Large intestine (tissue), 3 donors: ENCODE measurements at regions not wholly inside any gene's neighbourhood (a gene's known extent, or its start where the extent isn't known, plus 50 kb on each side); places are given as distances from the start of the nearest gene placed in this dataset.

ENCODE experiments used
- DNase-seq, 2 donors: peaks; one replicate each; pipeline versions ENCODE4 v3.0.0 to v3.0.0-alpha.2; 2013
- H3K27ac ChIP-seq: one replicate; pipeline ENCODE4 v1.5.1; 2013; ENCODE audit warnings: low read length
- H3K27me3 ChIP-seq: 2 replicates; pipeline ENCODE4 v1.6.1; 2013; ENCODE audit warnings: low read length; ENCODE audit not compliant: control insufficient read depth, insufficient read depth
- H3K36me3 ChIP-seq: 2 replicates; pipeline ENCODE4 v1.6.1; 2013; ENCODE audit warnings: low read length; ENCODE audit not compliant: control insufficient read depth, insufficient read depth
- H3K4me1 ChIP-seq: one replicate; pipeline ENCODE4 v1.6.1; 2013; ENCODE audit warnings: low read length; ENCODE audit not compliant: control insufficient read depth, insufficient read depth
- H3K4me3 ChIP-seq: one replicate; pipeline ENCODE4 v1.5.1; 2013; ENCODE audit warnings: low read length
- H3K9me3 ChIP-seq: one replicate; pipeline ENCODE4 v1.6.1; 2013; ENCODE audit warnings: mild to moderate bottlenecking, low read depth, low read length, moderate library complexity; ENCODE audit not compliant: control insufficient read depth
- WGBS: methylation state at CpG from one replicate; pipeline ENCODE4 v1.1.5; 2013; ENCODE audit warnings: low lambda C conversion rate; ENCODE audit not compliant: insufficient coverage; 5-methylcytosine and 5-hydroxymethylcytosine counted together

DNA sequence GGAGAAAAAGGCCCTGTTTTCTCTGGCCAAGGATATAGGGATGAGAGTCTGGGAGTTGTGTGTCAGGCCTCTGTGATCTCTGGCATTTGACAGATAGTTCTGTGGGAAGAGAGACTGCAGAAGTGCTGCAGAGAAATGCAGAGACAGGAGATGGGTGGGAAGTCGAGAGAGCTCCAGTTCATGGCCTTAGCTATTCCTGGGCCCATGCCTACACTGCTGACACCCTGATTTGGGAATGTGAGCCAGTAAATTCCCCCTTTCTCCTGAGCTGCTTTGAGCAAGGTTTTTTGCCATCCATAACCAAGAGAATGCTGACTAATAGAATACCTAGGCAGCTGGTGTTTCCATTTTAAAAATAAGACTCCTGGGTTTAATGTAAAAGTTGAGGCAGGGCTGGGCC lies 59.3 kb downstream of the EBLN2 start:
- Histone ChIP-seq H3K27me3 (no peaks in the 10 kb centered on the region), H3K27ac (no peak overlapping the region), H3K4me3 (no peak overlapping the region), H3K9me3 (no peaks in the 10 kb centered on the region), H3K4me1 (no peaks in the 10 kb centered on the region), H3K36me3 (no peaks in the 10 kb centered on the region)
- DNase-seq = no peak
- WGBS = 100% methylated on average over 1 of the region's 1 CpG

GRCh38 chr3:73121669-73122331 lies 60.3 kb downstream of the EBLN2 start:
- WGBS = no CpG with 5 or more reads among the region's 2 CpGs
- DNase-seq = no peak
- H3K4me1 ChIP-seq = no peaks in the 10 kb centered on the region
- no peaks in the 10 kb centered on the region for H3K36me3 ChIP-seq
- no peaks in the 10 kb centered on the region for H3K27me3 ChIP-seq
- H3K4me3 ChIP-seq = no peak overlapping the region
- no peak overlapping the region for H3K27ac ChIP-seq
- no peaks in the 10 kb centered on the region for H3K9me3 ChIP-seq

DNA sequence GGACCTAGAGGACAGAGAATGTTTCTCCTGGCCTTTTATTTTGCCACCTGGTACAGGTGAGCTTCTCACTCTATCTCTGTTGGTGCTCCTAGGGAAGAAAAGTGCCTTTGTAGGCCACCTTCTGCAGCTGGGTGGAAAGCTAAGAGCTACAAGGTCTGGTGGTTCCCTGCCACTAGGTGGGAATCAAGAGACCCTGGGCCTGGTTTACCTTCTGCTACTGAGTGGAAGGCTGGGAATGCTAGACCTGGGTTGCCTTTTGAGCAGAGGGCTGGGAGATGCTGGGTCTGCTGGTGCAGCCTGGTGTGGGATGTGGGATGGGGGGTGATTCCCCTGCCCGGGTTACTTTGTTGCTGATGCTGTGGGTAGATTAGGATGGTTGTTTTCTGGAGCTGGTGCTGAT lies 72.6 kb downstream of the EBLN2 start:
- no peak for DNase-seq
- Histone ChIP-seq H3K9me3 (peaks cover 3% of the 10 kb centered on the region), H3K27ac (no peak overlapping the region), H3K4me3 (no peak overlapping the region), H3K27me3 (no peaks in the 10 kb centered on the region), H3K36me3 (no peaks in the 10 kb centered on the region), H3K4me1 (no peaks in the 10 kb centered on the region)
- WGBS = no CpG with 5 or more reads among the region's 1 CpG

DNA sequence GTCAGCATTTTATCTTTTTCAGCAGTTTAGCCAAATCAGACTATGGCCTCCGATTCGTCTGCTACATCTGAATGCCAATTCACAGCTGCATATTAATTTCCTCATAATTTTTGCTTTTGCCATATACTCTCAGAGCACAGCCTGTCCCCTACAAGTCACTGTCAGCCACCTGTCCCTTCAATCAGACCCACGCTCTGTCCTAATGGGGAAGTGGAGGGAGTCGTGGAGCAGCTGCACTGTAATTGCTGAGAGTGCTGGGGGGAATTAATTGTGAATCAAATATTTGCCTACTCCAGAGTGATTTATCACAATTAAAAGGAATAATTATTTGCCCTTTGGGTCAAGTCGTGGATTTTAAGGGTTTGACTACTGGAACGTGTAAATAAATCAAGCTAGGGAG lies 75.5 kb downstream of the EBLN2 start:
- Histone ChIP-seq H3K9me3 (peaks cover 3% of the 10 kb centered on the region), H3K27ac (no peak overlapping the region), H3K4me3 (no peak overlapping the region), H3K36me3 (no peaks in the 10 kb centered on the region), H3K27me3 (no peaks in the 10 kb centered on the region), H3K4me1 (no peaks in the 10 kb centered on the region)
- 100% methylated on average over 2 of the region's 6 CpGs for WGBS
- no peak for DNase-seq

DNA sequence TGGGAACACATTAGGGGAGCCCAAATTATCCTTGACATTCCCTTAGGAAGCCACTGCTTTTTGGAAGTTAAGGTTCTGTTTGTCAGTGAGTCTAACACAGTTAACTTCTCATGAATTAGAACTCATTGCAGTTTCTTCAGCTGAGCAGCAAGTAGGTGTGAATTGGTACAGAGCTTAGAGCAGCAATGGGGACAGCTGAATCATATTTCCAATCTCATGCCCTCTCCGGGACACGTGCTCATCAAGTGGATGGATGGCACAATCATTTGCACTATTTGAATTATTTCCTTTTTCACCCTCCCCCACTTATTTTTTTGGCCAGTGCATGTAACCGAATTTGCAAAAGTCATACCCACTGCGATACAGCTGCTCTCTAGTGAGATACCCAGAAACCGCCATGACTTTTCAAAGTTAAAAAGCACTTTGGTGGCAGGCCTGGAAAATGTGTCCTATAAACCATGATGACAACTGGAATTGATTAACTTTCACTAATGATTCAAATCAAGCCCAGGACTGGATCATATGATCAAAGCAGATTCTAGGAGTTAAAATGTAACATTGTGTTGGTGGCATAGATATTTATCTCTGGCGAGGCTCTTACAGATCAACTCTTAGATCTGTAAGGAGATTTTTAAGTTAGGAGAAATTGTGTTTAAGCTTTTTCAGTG lies 76.4 kb downstream of the EBLN2 start:
- Histone ChIP-seq H3K9me3 (no peaks in the 10 kb centered on the region), H3K27ac (no peak overlapping the region), H3K36me3 (no peaks in the 10 kb centered on the region), H3K27me3 (no peaks in the 10 kb centered on the region), H3K4me3 (no peak overlapping the region), H3K4me1 (no peaks in the 10 kb centered on the region)
- no CpG with 5 or more reads among the region's 6 CpGs for WGBS
- no peak for DNase-seq

DNA sequence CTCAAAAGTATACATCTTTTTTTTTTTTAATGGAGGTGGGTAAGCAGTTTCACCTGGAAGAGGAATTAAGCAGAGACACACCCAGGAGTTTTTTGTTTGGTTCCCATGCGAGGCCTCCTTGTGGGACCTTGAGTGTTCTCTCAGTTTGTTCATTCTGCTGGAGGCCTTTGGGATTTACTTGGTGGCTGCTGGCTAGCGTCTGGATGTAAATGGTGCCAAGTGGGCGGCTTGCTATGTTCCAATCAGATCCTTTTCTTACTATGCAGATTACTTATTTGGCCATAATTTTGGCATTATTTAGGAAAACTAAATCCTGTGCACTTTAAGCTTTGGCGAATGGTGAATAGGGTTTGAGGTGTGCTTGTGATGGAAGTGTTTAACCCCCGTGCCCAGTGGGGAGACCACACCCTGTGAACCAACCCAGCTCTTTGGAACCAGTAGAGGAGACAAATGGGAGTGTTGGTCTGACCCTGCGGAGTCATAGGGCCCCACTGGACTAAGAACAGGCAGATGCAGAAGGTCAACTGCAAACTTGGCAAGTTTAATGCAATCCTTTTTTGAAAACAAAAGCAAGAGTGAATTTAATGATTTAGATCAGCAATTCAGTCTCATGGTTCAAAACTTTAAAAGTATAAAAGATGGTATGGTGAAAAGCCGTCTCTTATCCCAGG lies 79.4 kb downstream of the EBLN2 start:
- no peak overlapping the region for H3K4me3 ChIP-seq
- H3K27ac ChIP-seq = no peak overlapping the region
- no peaks in the 10 kb centered on the region for H3K36me3 ChIP-seq
- no peaks in the 10 kb centered on the region for H3K4me1 ChIP-seq
- WGBS = 100% methylated on average over 1 of the region's 7 CpGs
- no peak for DNase-seq
- H3K27me3 ChIP-seq = no peaks in the 10 kb centered on the region
- H3K9me3 ChIP-seq = no peaks in the 10 kb centered on the region

- WGBS = no CpG with 5 or more reads among the region's 3 CpGs
- no peaks in the 10 kb centered on the region for H3K9me3 ChIP-seq
- no peaks in the 10 kb centered on the region for H3K4me1 ChIP-seq
- no peaks in the 10 kb centered on the region for H3K27me3 ChIP-seq
- no peak overlapping the region for H3K4me3 ChIP-seq
- H3K27ac ChIP-seq = no peak overlapping the region
- no peak for DNase-seq
- no peaks in the 10 kb centered on the region for H3K36me3 ChIP-seq
Measured at GRCh38 chr3:73141525-73141924, 80.1 kb downstream of the EBLN2 start.

GRCh38 chr3:73143401-73143800 lies 81.9 kb downstream of the EBLN2 start:
- no CpG with 5 or more reads among the region's 4 CpGs for WGBS
- DNase-seq = no peak
- Histone ChIP-seq H3K36me3 (no peaks in the 10 kb centered on the region), H3K9me3 (no peaks in the 10 kb centered on the region), H3K27me3 (no peaks in the 10 kb centered on the region), H3K27ac (no peak overlapping the region), H3K4me3 (no peak overlapping the region), H3K4me1 (no peaks in the 10 kb centered on the region)

GRCh38 chr3:73143821-73144237 lies 82.4 kb downstream of the EBLN2 start:
- Histone ChIP-seq H3K27ac (no peak overlapping the region), H3K36me3 (no peaks in the 10 kb centered on the region), H3K4me3 (no peak overlapping the region), H3K27me3 (no peaks in the 10 kb centered on the region), H3K9me3 (no peaks in the 10 kb centered on the region), H3K4me1 (no peaks in the 10 kb centered on the region)
- DNase-seq = no peak
- WGBS = no CpG with 5 or more reads among the region's 4 CpGs

DNA sequence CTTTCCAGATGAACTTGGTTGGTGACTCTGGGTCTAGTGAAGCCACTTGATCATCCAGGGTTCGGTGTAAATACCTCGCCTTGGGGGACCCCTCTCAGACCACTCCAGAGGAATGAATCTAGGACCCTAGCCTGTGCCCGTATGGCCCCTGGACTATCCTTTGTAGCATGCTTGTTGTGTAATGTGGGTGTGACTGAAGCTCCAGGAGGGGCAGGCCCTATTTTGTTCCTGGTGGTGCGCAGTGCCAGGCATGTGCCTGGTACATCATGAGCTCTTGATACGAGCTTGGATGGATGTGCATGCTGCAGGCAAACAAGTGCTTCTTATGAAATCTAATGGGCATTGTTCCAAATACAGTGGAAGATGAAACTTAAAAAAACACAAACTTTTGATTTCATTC lies 82.8 kb downstream of the EBLN2 start:
- no peak overlapping the region for H3K27ac ChIP-seq
- no peaks in the 10 kb centered on the region for H3K4me1 ChIP-seq
- WGBS = no CpG with 5 or more reads among the region's 5 CpGs
- H3K4me3 ChIP-seq = no peak overlapping the region
- no peaks in the 10 kb centered on the region for H3K9me3 ChIP-seq
- DNase-seq = no peak
- no peaks in the 10 kb centered on the region for H3K36me3 ChIP-seq
- no peaks in the 10 kb centered on the region for H3K27me3 ChIP-seq
